ENCODE measurements at regions not wholly inside any gene's neighbourhood (a gene's known extent, or its start where the extent isn't known, plus 50 kb on each side); places are given as distances from the start of the nearest gene placed in this dataset.

GRCh38 chr4:119829326-119829725 lies 200.7 kb upstream of the PDE5A start:
- Histone ChIP-seq H3K9me3 (replicated peaks) (peaks cover 17% of the 10 kb centered on the region), H3K27me3 (ENCODE audit: low read depth) (no peaks in the 10 kb centered on the region), H3K36me3 (no peaks in the 10 kb centered on the region), H3K4me1 (no peaks in the 10 kb centered on the region), H3K27ac (replicated peaks) (no peak overlapping the region), H3K4me3 (no peak overlapping the region)
- DNase-seq, result no peak
- intact Hi-C loops (cut with micrococcal nuclease), result no loop called here
- TF ChIP-seq CTCF (IDR thresholded peaks at IDR 0.05; ENCODE audit: borderline replicate concordance), result no peak

- intact Hi-C loops (cut with micrococcal nuclease), result no loop called here
- Histone ChIP-seq H3K27me3 (ENCODE audit: low read depth) (no peaks in the 10 kb centered on the region), H3K4me1 (no peaks in the 10 kb centered on the region), H3K27ac (replicated peaks) (no peak overlapping the region), H3K9me3 (replicated peaks) (peaks cover 12% of the 10 kb centered on the region), H3K4me3 (no peak overlapping the region), H3K36me3 (no peaks in the 10 kb centered on the region)
- no peak for DNase-seq
- TF ChIP-seq CTCF (IDR thresholded peaks at IDR 0.05; ENCODE audit: borderline replicate concordance), result no peak
Observed at GRCh38 chr4:119825696-119826095, 197.1 kb upstream of the PDE5A start.

GRCh38 chr4:119823891-119824290 lies 195.3 kb upstream of the PDE5A start:
- TF ChIP-seq CTCF (IDR thresholded peaks at IDR 0.05; ENCODE audit: borderline replicate concordance), result no peak
- DNase-seq, result no peak
- Histone ChIP-seq H3K27me3 (ENCODE audit: low read depth) (no peaks in the 10 kb centered on the region), H3K9me3 (replicated peaks) (peaks cover 12% of the 10 kb centered on the region), H3K27ac (replicated peaks) (no peak overlapping the region), H3K36me3 (no peaks in the 10 kb centered on the region), H3K4me1 (no peaks in the 10 kb centered on the region), H3K4me3 (no peak overlapping the region)
- intact Hi-C loops (cut with micrococcal nuclease), result no loop called here

GRCh38 chr4:119823045-119823444 lies 194.4 kb upstream of the PDE5A start:
- no peak overlapping the region for H3K4me3 ChIP-seq
- H3K4me1 ChIP-seq, result no peaks in the 10 kb centered on the region
- intact Hi-C loops (cut with micrococcal nuclease), result no loop called here
- peaks cover 9% of the 10 kb centered on the region for H3K9me3 ChIP-seq (replicated peaks)
- H3K27ac ChIP-seq (replicated peaks), result no peak overlapping the region
- no peaks in the 10 kb centered on the region for H3K36me3 ChIP-seq
- no peak for TF ChIP-seq CTCF (IDR thresholded peaks at IDR 0.05; ENCODE audit: borderline replicate concordance)
- H3K27me3 ChIP-seq (ENCODE audit: low read depth), result no peaks in the 10 kb centered on the region
- no peak for DNase-seq

GRCh38 chr4:119816473-119816872 lies 187.9 kb upstream of the PDE5A start:
- no peak for TF ChIP-seq CTCF (IDR thresholded peaks at IDR 0.05; ENCODE audit: borderline replicate concordance)
- H3K36me3 ChIP-seq, result no peaks in the 10 kb centered on the region
- H3K4me3 ChIP-seq, result no peak overlapping the region
- no peak overlapping the region for H3K27ac ChIP-seq (replicated peaks)
- H3K9me3 ChIP-seq (replicated peaks), result peaks cover 17% of the 10 kb centered on the region
- no peak for DNase-seq
- no peaks in the 10 kb centered on the region for H3K4me1 ChIP-seq
- H3K27me3 ChIP-seq (ENCODE audit: low read depth), result no peaks in the 10 kb centered on the region
- intact Hi-C loops (cut with micrococcal nuclease), result no loop called here

GRCh38 chr4:119810001-119810400 lies 181.4 kb upstream of the PDE5A start:
- H3K4me1 ChIP-seq, result no peaks in the 10 kb centered on the region
- intact Hi-C loops (cut with micrococcal nuclease), result no loop called here
- DNase-seq, result no peak
- TF ChIP-seq CTCF (IDR thresholded peaks at IDR 0.05; ENCODE audit: borderline replicate concordance), result no peak
- no peak overlapping the region for H3K4me3 ChIP-seq
- no peaks in the 10 kb centered on the region for H3K27me3 ChIP-seq (ENCODE audit: low read depth)
- H3K27ac ChIP-seq (replicated peaks), result no peak overlapping the region
- no peaks in the 10 kb centered on the region for H3K36me3 ChIP-seq
- peaks cover 35% of the 10 kb centered on the region for H3K9me3 ChIP-seq (replicated peaks)
